Fibroblast of villous mesenchyme (primary cell): ENCODE measurements at regions not wholly inside any gene's neighbourhood (a gene's known extent, or its start where the extent isn't known, plus 50 kb on each side); places are given as distances from the start of the nearest gene placed in this dataset.

ENCODE experiments used
- DNase-seq: peaks from one replicate; pipeline ENCODE4 v3.0.0-alpha.2; 2010; ENCODE audit warnings: low read depth
- H3K4me3 ChIP-seq: 2 replicates; pipeline ENCODE4 v1.5.1; 2011; ENCODE audit warnings: low read depth, mild to moderate bottlenecking, low read length
- CTCF ChIP-seq: IDR thresholded peaks from 2 replicates; pipeline ENCODE4 v1.5.1; 2012; ENCODE audit warnings: low read depth, mild to moderate bottlenecking, low read length; ENCODE audit not compliant: insufficient read depth

- TF ChIP-seq CTCF: no peak
- no peak overlapping the region for H3K4me3 ChIP-seq
- no peak for DNase-seq
Observed at GRCh38 chr6:40727271-40727670, 140.1 kb upstream of the LRFN2 start.

- H3K4me3 ChIP-seq: no peak overlapping the region
- TF ChIP-seq CTCF: no peak
- DNase-seq: no peak
Observed at GRCh38 chr6:40726853-40727252, 139.7 kb upstream of the LRFN2 start.

- no peak for DNase-seq
- no peak overlapping the region for H3K4me3 ChIP-seq
- no peak for TF ChIP-seq CTCF
Observed at GRCh38 chr6:40725390-40725789, 138.2 kb upstream of the LRFN2 start.

GRCh38 chr6:40724886-40725285 lies 137.7 kb upstream of the LRFN2 start:
- H3K4me3 ChIP-seq: no peak overlapping the region
- no peak for TF ChIP-seq CTCF
- no peak for DNase-seq

DNA sequence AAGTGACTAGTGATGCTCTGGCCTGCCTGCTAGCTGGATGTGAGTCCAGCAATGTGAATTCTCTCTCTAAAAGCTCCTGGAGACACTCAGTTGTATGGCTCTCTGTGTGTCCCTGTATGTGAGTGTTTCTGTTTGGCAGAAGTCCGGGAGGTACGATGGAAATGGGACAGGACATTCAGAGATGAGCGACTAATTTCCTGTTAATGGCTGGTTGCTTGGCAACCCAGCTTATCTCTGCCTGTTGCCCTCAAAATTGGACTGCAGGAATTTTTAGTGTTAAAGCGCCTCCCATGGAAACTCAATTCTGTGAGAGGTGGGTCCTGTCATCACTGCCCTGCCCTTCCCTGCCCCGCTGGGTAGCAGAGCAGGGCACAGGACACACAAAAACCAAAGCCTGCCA lies 136.8 kb upstream of the LRFN2 start:
- H3K4me3 ChIP-seq: no peak overlapping the region
- DNase-seq: no peak
- TF ChIP-seq CTCF: no peak

GRCh38 chr6:40722553-40723258 lies 135.5 kb upstream of the LRFN2 start:
- no peak for TF ChIP-seq CTCF
- H3K4me3 ChIP-seq: no peak overlapping the region
- peak; percentile 59 for DNase-seq

GRCh38 chr6:40722091-40722490 lies 134.9 kb upstream of the LRFN2 start:
- no peak overlapping the region for H3K4me3 ChIP-seq
- no peak for TF ChIP-seq CTCF
- no peak for DNase-seq
